ENCODE measurements at regions not wholly inside any gene's neighbourhood (a gene's known extent, or its start where the extent isn't known, plus 50 kb on each side); places are given as distances from the start of the nearest gene placed in this dataset.

GRCh38 chr19:31109636-31110035 lies 239.6 kb downstream of the TSHZ3 start:
- CTCF ChIA-PET (ENCODE audit: partially characterized antibody): interaction anchor here (1.2 to 4.0 kb wide), 9 partner anchors 11 to 348 kb away, joined by 3 to 13 read pairs (median 4); no protein-coding TSS in a partner anchor
- no peaks in the 10 kb centered on the region for H3K27me3 ChIP-seq (replicated peaks in 1 of 4; ENCODE audit: control insufficient read depth in 3 of 4, extremely low read depth in 1 of 4, insufficient read depth in 3 of 4, low read length in 3 of 4)
- TF ChIP-seq MAFK (IDR thresholded peaks at IDR 0.05; ENCODE audit: low read depth, low read length) (no peak), TAF7 (optimal IDR thresholded peaks at IDR 0.05; ENCODE audit: borderline replicate concordance, low read depth, low read length) (no peak), EZH2 (IDR thresholded peaks at IDR 0.05; ENCODE audit: low read depth, low read length, severe bottlenecking) (no peak), CHD1 (IDR thresholded peaks at IDR 0.05; ENCODE audit: low read depth, low read length) (no peak), ATF3 (IDR thresholded peaks at IDR 0.05; ENCODE audit: insufficient read depth, low read depth, low read length) (no peak), CHD2 (IDR thresholded peaks at IDR 0.05; ENCODE audit: low read length) (no peak), SIX5 (IDR thresholded peaks at IDR 0.05; ENCODE audit: low read depth, low read length) (no peak), GTF2F1 (IDR thresholded peaks at IDR 0.05; ENCODE audit: borderline replicate concordance, low read depth, low read length) (no peak), JUN (IDR thresholded peaks at IDR 0.05; ENCODE audit: low read depth, low read length) (no peak), NANOG (IDR thresholded peaks at IDR 0.05; ENCODE audit: insufficient read depth, low read depth, low read length, poor library complexity, severe bottlenecking) (no peak), SP2 (IDR thresholded peaks at IDR 0.05; ENCODE audit: low read length) (no peak), ZNF274 (IDR thresholded peaks at IDR 0.05; ENCODE audit: borderline replicate concordance, extremely low read depth, low read length) (no peak), RNF2 (IDR thresholded peaks at IDR 0.05; ENCODE audit: borderline replicate concordance, low read depth, low read length, missing control alignments, poor library complexity, severe bottlenecking) (no peak), CBX8 (IDR thresholded peaks at IDR 0.05; ENCODE audit: borderline replicate concordance, low read depth, low read length) (no peak)

More at GRCh38 chr19:31109636-31110035, 239.6 kb downstream of the TSHZ3 start:
- Histone ChIP-seq H3K4me1 (replicated peaks in 1 of 4; ENCODE audit: control insufficient read depth in 3 of 4, insufficient read depth in 4 of 4, low read length in 3 of 4) (peaks cover 0 to 6% (median 2%) of the 10 kb centered on the region in 4 experiments; a peak in 2 of 7 replicates), H3K4me3 (ENCODE audit: extremely low read depth in 1 of 4, insufficient read depth in 2 of 4, low read depth in 3 of 4, low read length in 4 of 4) (no peak overlapping the region), H3K56ac (replicated peaks; ENCODE audit: insufficient read length, low read depth, low read length) (no peak overlapping the region), H3K36me3 (ENCODE audit: control insufficient read depth in 2 of 4, insufficient read depth in 4 of 4, low read length in 3 of 4) (no peaks in the 10 kb centered on the region), H3K27ac (ENCODE audit: low read depth, low read length) (no peak overlapping the region), H2BK15ac (ENCODE audit: low read length) (no peak overlapping the region), H2AFZ (ENCODE audit: low read length) (no peak overlapping the region; the same call in 1 of the 2 replicates), H4K91ac (replicated peaks; ENCODE audit: insufficient read length, low read length) (no peak overlapping the region), H2BK5ac (ENCODE audit: low read depth, low read length) (no peak overlapping the region), H3K79me2 (ENCODE audit: control insufficient read depth in 1 of 2, insufficient read depth in 2 of 2, low read length in 2 of 2) (no peaks in the 10 kb centered on the region), H3K14ac (ENCODE audit: insufficient read length) (no peak overlapping the region), H3K23ac (ENCODE audit: insufficient read length) (no peak overlapping the region), H4K5ac (ENCODE audit: insufficient read length, low read depth, low read length) (no peak overlapping the region), H2BK120ac (replicated peaks; ENCODE audit: low read depth, low read length) (no peak overlapping the region), H3K18ac (ENCODE audit: extremely low read depth, low read length) (no peak overlapping the region), H3K9ac (replicated peaks in 1 of 4; ENCODE audit: extremely low read depth in 1 of 4, low read depth in 3 of 4, low read length in 3 of 4) (no peak overlapping the region), H3K23me2 (ENCODE audit: low read depth, low read length) (no peaks in the 10 kb centered on the region), H3K79me1 (ENCODE audit: low read depth, low read length) (no peaks in the 10 kb centered on the region), H2AK5ac (ENCODE audit: low read depth, low read length) (no peak overlapping the region), H3K4me2 (ENCODE audit: insufficient read depth in 1 of 2, low read depth in 2 of 2, low read length in 2 of 2) (no peak overlapping the region), H2BK12ac (ENCODE audit: low read depth, low read length) (no peak overlapping the region), H4K20me1 (replicated peaks in 1 of 2; ENCODE audit: control insufficient read depth in 1 of 2, insufficient read depth in 2 of 2, low read length in 2 of 2) (no peaks in the 10 kb centered on the region), H4K8ac (ENCODE audit: extremely low read depth, insufficient read depth, low read length) (no peak overlapping the region), H3K9me3 (ENCODE audit: insufficient read depth in 2 of 2, low read depth in 1 of 2, low read length in 1 of 2) (no peaks in the 10 kb centered on the region), H2BK20ac (ENCODE audit: low read length) (no peak overlapping the region), H3K4ac (replicated peaks; ENCODE audit: insufficient read length, low read depth, low read length) (no peak overlapping the region)
- DNase-seq (ENCODE audit: low read depth in 1 of 2, low spot score in 2 of 2) (no peak), FAIRE-seq (no peak)
- WGBS, 2 experiments (ENCODE audit: extremely low coverage in 1 of 2, insufficient coverage in 1 of 2, insufficient read length in 1 of 2, insufficient replicate concordance in 2 of 2, low coverage in 1 of 2, low lambda C conversion rate in 2 of 2, missing lambda C conversion rate in 1 of 2): 87% methylated on average over 2 of the region's 2 CpGs; no CpG with 5 or more reads in 1 of the 2 experiments
- POLR2A ChIA-PET (ENCODE audit: partially characterized antibody): no interaction called here
